ENCODE measurements at regions not wholly inside any gene's neighbourhood (a gene's known extent, or its start where the extent isn't known, plus 50 kb on each side); places are given as distances from the start of the nearest gene placed in this dataset.

DNA sequence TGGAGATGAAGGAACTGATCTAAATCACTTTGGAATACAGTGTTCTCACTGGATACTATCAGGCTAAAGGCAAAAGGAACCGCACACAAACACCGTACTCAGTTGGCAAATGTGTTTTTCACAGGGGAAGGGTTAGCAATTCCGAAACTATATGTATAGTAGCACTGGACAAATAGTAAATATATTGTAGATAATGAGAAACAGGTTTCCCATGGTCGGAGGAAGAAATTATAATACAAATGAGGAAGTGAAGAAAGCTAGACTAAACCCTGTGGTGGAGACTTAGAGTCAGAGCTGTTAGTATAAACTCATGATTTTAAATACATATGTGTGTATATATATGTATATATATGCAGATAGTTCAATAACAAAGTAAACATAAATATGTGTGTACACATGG lies 414.1 kb upstream of the SALL1 start:
- Mint-ChIP-seq H3K9me3 (ENCODE audit: low read depth) (peaks cover 6% of the 10 kb centered on the region), H3K4me3 (no peak overlapping the region), H3K27me3 (no peaks in the 10 kb centered on the region), H3K27ac (no peak overlapping the region), H3K36me3 (no peaks in the 10 kb centered on the region), H3K4me1 (no peaks in the 10 kb centered on the region)
- DNase-seq (no peak), ATAC-seq (no peak)
- CTCF ChIA-PET = no interaction called here

DNA sequence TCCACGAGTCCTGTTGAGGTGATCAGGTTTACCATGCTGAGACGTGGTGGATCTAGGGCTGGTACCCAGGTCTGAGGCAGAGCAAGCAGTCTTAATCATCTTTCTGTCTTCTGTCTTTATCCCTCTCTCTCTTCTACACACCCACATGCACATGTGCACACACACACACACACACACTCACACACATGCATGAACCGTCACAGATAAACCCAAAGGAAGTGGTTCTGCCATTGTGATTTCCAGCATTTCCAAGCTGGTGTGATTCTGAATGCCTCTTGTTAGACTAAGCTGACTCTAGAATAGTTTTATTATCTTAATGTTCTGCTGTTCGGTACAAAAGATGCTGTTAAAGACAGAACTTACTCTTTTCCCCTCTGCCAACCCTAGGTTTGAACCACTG lies 411.8 kb upstream of the SALL1 start:
- no peak for ATAC-seq
- no peaks in the 10 kb centered on the region for H3K4me1 Mint-ChIP-seq
- H3K27ac Mint-ChIP-seq = no peak overlapping the region
- H3K36me3 Mint-ChIP-seq = no peaks in the 10 kb centered on the region
- H3K27me3 Mint-ChIP-seq = no peaks in the 10 kb centered on the region
- peaks cover 9% of the 10 kb centered on the region for H3K9me3 Mint-ChIP-seq (ENCODE audit: low read depth)
- H3K4me3 Mint-ChIP-seq = no peak overlapping the region
- CTCF ChIA-PET = no interaction called here
- no peak for DNase-seq

DNA sequence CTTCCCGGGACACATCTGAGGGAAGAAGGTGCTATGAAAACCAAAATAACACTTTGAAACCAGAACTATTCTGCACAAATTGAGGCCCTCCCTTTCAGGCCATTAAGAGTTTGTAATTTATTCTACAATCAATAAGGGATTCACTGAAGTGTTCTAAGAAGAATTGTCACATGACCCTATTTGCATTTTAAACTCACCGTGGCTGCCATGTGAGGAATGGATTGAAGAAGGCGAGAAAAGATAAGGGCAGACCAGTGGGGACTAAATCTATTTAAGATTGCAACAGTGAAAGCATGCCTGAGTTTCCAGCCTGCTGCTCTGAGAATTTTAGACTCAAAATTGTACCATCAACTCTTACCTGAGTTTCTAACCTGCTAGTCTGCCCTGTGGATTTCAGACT lies 408.8 kb upstream of the SALL1 start:
- no peak for ATAC-seq
- Mint-ChIP-seq H3K9me3 (ENCODE audit: low read depth) (peaks cover 12% of the 10 kb centered on the region), H3K4me1 (no peaks in the 10 kb centered on the region), H3K36me3 (no peaks in the 10 kb centered on the region), H3K27me3 (no peaks in the 10 kb centered on the region), H3K4me3 (no peak overlapping the region), H3K27ac (no peak overlapping the region)
- DNase-seq = no peak
- CTCF ChIA-PET = no interaction called here

DNA sequence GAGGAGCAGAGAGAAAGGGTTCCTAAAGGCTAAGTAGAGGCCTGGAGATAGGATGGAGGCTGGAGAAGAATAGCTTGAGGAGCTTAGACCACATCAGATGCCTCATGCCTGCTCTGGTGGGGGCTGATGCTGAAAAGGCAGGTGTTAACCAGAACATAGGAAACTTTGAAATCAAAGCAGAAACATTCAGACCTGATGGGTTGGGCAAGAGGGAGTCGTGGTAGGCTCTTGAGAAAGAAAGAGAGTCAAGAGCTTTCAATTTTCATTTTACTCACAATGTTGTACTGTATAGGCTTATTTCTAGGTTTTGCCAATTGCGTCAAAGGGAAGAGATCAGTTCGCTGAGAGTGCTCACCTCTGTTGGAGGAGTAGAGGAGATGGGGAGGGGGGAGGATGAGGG lies 406.6 kb upstream of the SALL1 start:
- CTCF ChIA-PET = no interaction called here
- Mint-ChIP-seq H3K9me3 (ENCODE audit: low read depth) (peaks cover 10% of the 10 kb centered on the region), H3K36me3 (no peaks in the 10 kb centered on the region), H3K27me3 (no peaks in the 10 kb centered on the region), H3K4me3 (no peak overlapping the region), H3K27ac (no peak overlapping the region), H3K4me1 (no peaks in the 10 kb centered on the region)
- ATAC-seq (no peak), DNase-seq (no peak)

GRCh38 chr16:51556694-51557340 lies 405.7 kb upstream of the SALL1 start:
- DNase-seq (no peak), ATAC-seq (no peak)
- CTCF ChIA-PET = no interaction called here
- Mint-ChIP-seq H3K27ac (no peak overlapping the region), H3K36me3 (no peaks in the 10 kb centered on the region), H3K27me3 (no peaks in the 10 kb centered on the region), H3K4me3 (no peak overlapping the region), H3K4me1 (no peaks in the 10 kb centered on the region), H3K9me3 (ENCODE audit: low read depth) (peaks cover 10% of the 10 kb centered on the region)

GRCh38 chr16:51553910-51554309 lies 402.8 kb upstream of the SALL1 start:
- DNase-seq (no peak), ATAC-seq (no peak)
- H3K27ac Mint-ChIP-seq = no peak overlapping the region
- CTCF ChIA-PET = no interaction called here
- no peaks in the 10 kb centered on the region for H3K36me3 Mint-ChIP-seq
- peaks cover 7% of the 10 kb centered on the region for H3K9me3 Mint-ChIP-seq (ENCODE audit: low read depth)
- H3K4me1 Mint-ChIP-seq = no peaks in the 10 kb centered on the region
- no peak overlapping the region for H3K4me3 Mint-ChIP-seq
- no peaks in the 10 kb centered on the region for H3K27me3 Mint-ChIP-seq

GRCh38 chr16:51553314-51553713 lies 402.2 kb upstream of the SALL1 start:
- DNase-seq = no peak
- Mint-ChIP-seq H3K36me3 (no peaks in the 10 kb centered on the region), H3K4me3 (no peak overlapping the region), H3K9me3 (ENCODE audit: low read depth) (peaks cover 7% of the 10 kb centered on the region), H3K4me1 (no peaks in the 10 kb centered on the region), H3K27me3 (no peaks in the 10 kb centered on the region), H3K27ac (no peak overlapping the region)
- no peak for ATAC-seq
- CTCF ChIA-PET = no interaction called here

DNA sequence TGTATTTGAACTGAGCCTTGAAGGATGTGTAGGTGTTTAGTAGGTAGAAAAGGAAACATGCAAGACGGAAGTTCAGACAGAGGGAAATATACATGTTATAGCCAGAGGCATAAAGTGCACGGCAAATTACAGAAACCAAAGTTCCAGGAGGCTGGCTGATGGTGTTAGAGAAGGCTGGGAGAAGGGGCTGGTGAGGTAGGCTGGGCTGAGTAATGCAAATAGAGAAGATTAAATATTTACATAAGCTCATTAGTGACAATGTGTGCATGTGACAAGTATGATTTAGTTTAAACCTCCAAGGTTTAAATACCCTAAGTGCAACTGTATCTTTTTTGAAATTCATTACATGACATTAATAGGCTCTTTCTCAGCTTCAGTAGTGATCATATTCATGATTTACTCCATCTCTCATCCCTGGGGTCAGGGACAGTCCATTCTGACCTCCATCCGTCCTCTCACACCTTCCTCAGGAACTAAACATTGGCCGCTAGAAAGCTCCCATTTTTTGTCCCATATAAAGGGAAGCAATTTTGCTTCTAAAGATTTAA lies 399.8 kb upstream of the SALL1 start:
- no peak for ATAC-seq
- Mint-ChIP-seq H3K4me3 (no peak overlapping the region), H3K27me3 (no peaks in the 10 kb centered on the region), H3K36me3 (no peaks in the 10 kb centered on the region), H3K4me1 (no peaks in the 10 kb centered on the region), H3K9me3 (ENCODE audit: low read depth) (peaks cover 3% of the 10 kb centered on the region), H3K27ac (no peak overlapping the region)
- CTCF ChIA-PET = no interaction called here
- DNase-seq = no peak

DNA sequence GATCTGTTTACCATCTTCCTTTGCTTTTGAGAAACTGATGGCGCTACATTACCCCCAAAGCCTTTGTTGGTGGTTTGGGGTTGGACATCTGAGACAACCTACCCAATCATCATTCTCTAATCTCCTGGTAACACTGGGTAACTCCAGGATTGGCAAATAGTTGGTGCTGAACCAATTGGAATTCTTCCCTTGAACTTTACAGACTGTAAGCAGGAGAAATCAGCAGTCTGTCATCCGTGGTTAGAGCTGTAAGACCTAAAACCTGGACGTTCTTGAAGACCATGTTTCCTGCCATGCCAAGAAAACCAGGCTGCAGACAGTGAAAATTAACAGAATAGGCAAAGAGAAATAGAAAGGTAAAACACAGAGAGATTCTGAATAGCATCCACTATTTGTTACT lies 398.8 kb upstream of the SALL1 start:
- DNase-seq (no peak), ATAC-seq (no peak)
- H3K36me3 Mint-ChIP-seq = no peaks in the 10 kb centered on the region
- H3K4me1 Mint-ChIP-seq = no peaks in the 10 kb centered on the region
- no peak overlapping the region for H3K4me3 Mint-ChIP-seq
- no peak overlapping the region for H3K27ac Mint-ChIP-seq
- H3K27me3 Mint-ChIP-seq = no peaks in the 10 kb centered on the region
- peaks cover 3% of the 10 kb centered on the region for H3K9me3 Mint-ChIP-seq (ENCODE audit: low read depth)
- CTCF ChIA-PET = no interaction called here

DNA sequence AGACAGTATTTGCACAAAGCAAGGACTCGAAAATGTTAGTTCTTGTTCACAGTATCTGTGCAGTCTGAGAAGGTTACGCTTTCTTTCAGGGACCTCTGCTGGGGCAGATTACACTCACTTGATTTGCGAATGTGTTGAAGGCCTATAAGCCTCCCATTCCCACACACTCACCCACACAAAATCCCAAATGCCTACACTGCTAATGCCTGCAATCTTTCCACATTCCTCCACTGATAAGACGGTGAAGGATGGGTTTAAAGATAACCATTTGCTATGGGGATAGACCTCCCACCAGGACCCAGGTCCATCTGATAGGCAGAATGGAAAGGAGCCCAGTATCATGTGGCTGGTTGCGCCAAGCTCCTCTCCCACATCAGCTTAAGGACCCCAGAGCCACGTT lies 394.9 kb upstream of the SALL1 start:
- Mint-ChIP-seq H3K9me3 (ENCODE audit: low read depth) (peaks cover 3% of the 10 kb centered on the region), H3K4me1 (no peaks in the 10 kb centered on the region), H3K36me3 (no peaks in the 10 kb centered on the region), H3K4me3 (no peak overlapping the region), H3K27ac (no peak overlapping the region), H3K27me3 (no peaks in the 10 kb centered on the region)
- DNase-seq (no peak), ATAC-seq (no peak)
- CTCF ChIA-PET = no interaction called here

DNA sequence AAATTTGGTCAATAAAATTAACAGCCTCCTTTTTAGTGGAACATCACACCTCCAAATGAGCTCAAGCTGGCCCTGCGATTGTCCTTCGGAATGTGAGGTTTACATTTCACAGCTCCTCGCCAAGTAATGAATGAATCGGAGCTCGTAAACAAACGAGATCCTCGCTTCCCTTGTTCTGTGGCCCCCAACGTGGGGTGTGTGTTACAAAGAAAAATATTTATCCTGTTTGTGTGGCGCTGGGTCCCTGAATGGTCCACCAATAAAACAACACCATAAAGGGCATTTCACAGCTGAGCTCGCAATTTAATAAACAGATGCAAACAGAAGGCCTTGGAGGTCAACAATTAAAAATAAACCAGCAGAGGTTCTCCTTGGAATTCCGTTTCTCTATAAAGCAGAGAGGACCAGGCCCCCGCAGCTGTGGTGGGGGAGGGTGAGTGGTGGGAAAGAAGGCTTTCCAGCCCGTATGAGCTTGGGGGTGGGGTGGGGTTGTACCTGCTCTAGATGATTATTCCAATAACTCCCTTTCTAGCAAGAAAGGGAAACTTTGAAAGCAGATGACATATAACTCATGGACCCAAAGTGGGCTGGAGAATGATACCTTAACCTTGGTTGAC lies 393.9 kb upstream of the SALL1 start:
- H3K9me3 Mint-ChIP-seq (ENCODE audit: low read depth) = peaks cover 3% of the 10 kb centered on the region
- ATAC-seq (no peak), DNase-seq (no peak)
- no peak overlapping the region for H3K27ac Mint-ChIP-seq
- H3K36me3 Mint-ChIP-seq = no peaks in the 10 kb centered on the region
- H3K4me1 Mint-ChIP-seq = no peaks in the 10 kb centered on the region
- H3K27me3 Mint-ChIP-seq = no peaks in the 10 kb centered on the region
- CTCF ChIA-PET = no interaction called here
- H3K4me3 Mint-ChIP-seq = no peak overlapping the region

GRCh38 chr16:51543971-51544370 lies 392.9 kb upstream of the SALL1 start:
- no peak for DNase-seq
- CTCF ChIA-PET = no interaction called here

GRCh38 chr16:51542981-51543815 lies 392.1 kb upstream of the SALL1 start:
- no peak for ATAC-seq
- Mint-ChIP-seq H3K27me3 (no peaks in the 10 kb centered on the region), H3K4me3 (no peak overlapping the region), H3K4me1 (no peaks in the 10 kb centered on the region), H3K27ac (no peak overlapping the region), H3K36me3 (no peaks in the 10 kb centered on the region), H3K9me3 (ENCODE audit: low read depth) (peaks cover 3% of the 10 kb centered on the region)
- CTCF ChIA-PET = no interaction called here
- no peak for DNase-seq

More at GRCh38 chr16:51543971-51544370, 392.9 kb upstream of the SALL1 start:
- H3K4me3 Mint-ChIP-seq = no peak overlapping the region
- no peaks in the 10 kb centered on the region for H3K27me3 Mint-ChIP-seq
- H3K27ac Mint-ChIP-seq = no peak overlapping the region
- peaks cover 3% of the 10 kb centered on the region for H3K9me3 Mint-ChIP-seq (ENCODE audit: low read depth)
- ATAC-seq = no peak
- H3K36me3 Mint-ChIP-seq = no peaks in the 10 kb centered on the region
- no peaks in the 10 kb centered on the region for H3K4me1 Mint-ChIP-seq

GRCh38 chr16:51540259-51540658 lies 389.2 kb upstream of the SALL1 start:
- ATAC-seq (no peak), DNase-seq (no peak)
- CTCF ChIA-PET = no interaction called here
- Mint-ChIP-seq H3K4me3 (no peak overlapping the region), H3K36me3 (no peaks in the 10 kb centered on the region), H3K27ac (no peak overlapping the region), H3K9me3 (ENCODE audit: low read depth) (peaks cover 6% of the 10 kb centered on the region), H3K4me1 (no peaks in the 10 kb centered on the region), H3K27me3 (no peaks in the 10 kb centered on the region)

All from activated CD8-positive, alpha-beta memory T cell treated with anti-CD3 and anti-CD28 coated beads, Interleukin-2, amount 10 ng/mL, durations not matched to agents 7 days and 5 days (primary cell).